Endothelial cell of umbilical vein (primary cell): ENCODE measurements at regions not wholly inside any gene's neighbourhood (a gene's known extent, or its start where the extent isn't known, plus 50 kb on each side); places are given as distances from the start of the nearest gene placed in this dataset.

Experiments
- EZH2 ChIP-seq: IDR thresholded peaks from 2 replicates; pipeline ENCODE4 v1.6.1; 2012; ENCODE audit warnings: borderline replicate concordance, low read depth, mild to moderate bottlenecking, moderate library complexity, low read length, inconsistent platforms; ENCODE audit not compliant: severe bottlenecking
- FOS ChIP-seq: IDR thresholded peaks from 2 replicates; pipeline ENCODE4 v1.6.1; 2011; ENCODE audit warnings: mild to moderate bottlenecking, low read length, moderate library complexity, borderline replicate concordance; ENCODE audit not compliant: insufficient read depth
- GATA2 ChIP-seq: IDR thresholded peaks from 2 replicates; pipeline ENCODE4 v1.7.0; 2011; ENCODE audit warnings: low read depth, mild to moderate bottlenecking, moderate library complexity, mixed read lengths, low read length; ENCODE audit not compliant: insufficient read length, insufficient read depth
- JUN ChIP-seq: IDR thresholded peaks from 2 replicates; pipeline ENCODE4 v1.6.1; 2011; ENCODE audit warnings: borderline replicate concordance, low read depth; ENCODE audit not compliant: insufficient read length, insufficient read depth
- POLR2A ChIP-seq: IDR thresholded peaks from 2 replicates; pipeline ENCODE4 v1.6.1; 2012; ENCODE audit warnings: low read depth, mild to moderate bottlenecking, control low read depth, low read length
- POLR2AphosphoS5 ChIP-seq: IDR thresholded peaks from 2 replicates; pipeline ENCODE4 v1.6.1; 2012; ENCODE audit warnings: low read depth, mild to moderate bottlenecking, control low read depth, low read length, moderate library complexity; ENCODE audit not compliant: insufficient read depth
- TF ChIP-seq, protein P1 (sequence below), 2 donors: IDR thresholded peaks; 1 replicate in 1 of 2; 2 replicates in 1 of 2; pipeline ENCODE4 v1.5.1; 2011; ENCODE audit warnings: low read length in 2 of 2, mild to moderate bottlenecking in 2 of 2, moderate library complexity in 2 of 2, control low read depth in 1 of 2, inconsistent platforms in 1 of 2, low read depth in 1 of 2; ENCODE audit not compliant: insufficient read depth in 1 of 2; ENCODE audit errors: extremely low read depth in 1 of 2
- TF ChIP-seq, protein P2 (sequence below): IDR thresholded peaks from 2 replicates; pipeline ENCODE4 v1.6.1; 2011; ENCODE audit not compliant: insufficient read depth, insufficient read length

DNA sequence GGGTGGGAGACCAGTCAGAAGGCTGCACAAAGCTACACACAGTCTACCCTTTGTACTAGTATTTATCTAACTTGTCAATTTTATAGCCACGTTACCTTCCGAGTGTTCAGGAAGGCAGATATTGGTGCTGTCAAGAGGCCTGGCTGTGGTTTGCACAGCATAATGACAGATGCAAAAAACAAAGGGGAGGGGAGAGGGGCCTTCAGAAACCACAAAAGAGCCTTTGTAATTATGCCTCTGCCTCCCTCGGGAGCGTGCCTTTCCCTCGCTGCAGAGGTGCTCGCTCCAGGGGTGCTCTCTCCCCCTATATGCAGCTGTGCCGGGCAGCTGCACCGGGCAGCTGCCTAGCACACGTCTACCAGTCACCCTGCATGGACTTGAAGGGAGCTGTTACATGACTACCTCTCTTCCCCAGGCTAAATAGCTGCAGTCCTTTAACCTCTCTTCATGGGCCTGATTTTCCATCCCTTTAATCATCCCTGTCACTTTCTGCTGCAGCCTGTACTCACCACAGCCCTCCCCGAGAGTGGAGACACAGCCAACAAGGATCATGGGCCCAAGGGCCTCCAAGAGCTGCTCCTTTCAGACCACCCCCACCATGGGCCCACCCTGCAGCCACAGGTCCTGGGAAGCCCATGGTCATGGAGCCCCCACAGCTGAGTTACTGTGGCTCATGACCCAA, 168.4 kb upstream of the PKDCC start:
- TF ChIP-seq POLR2A (no peak), EZH2 (no peak), GATA2 (no peak), POLR2AphosphoS5 (no peak), JUN (no peak), FOS (no peak)
- TF ChIP-seq, protein P1, sequence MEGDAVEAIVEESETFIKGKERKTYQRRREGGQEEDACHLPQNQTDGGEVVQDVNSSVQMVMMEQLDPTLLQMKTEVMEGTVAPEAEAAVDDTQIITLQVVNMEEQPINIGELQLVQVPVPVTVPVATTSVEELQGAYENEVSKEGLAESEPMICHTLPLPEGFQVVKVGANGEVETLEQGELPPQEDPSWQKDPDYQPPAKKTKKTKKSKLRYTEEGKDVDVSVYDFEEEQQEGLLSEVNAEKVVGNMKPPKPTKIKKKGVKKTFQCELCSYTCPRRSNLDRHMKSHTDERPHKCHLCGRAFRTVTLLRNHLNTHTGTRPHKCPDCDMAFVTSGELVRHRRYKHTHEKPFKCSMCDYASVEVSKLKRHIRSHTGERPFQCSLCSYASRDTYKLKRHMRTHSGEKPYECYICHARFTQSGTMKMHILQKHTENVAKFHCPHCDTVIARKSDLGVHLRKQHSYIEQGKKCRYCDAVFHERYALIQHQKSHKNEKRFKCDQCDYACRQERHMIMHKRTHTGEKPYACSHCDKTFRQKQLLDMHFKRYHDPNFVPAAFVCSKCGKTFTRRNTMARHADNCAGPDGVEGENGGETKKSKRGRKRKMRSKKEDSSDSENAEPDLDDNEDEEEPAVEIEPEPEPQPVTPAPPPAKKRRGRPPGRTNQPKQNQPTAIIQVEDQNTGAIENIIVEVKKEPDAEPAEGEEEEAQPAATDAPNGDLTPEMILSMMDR (IDR thresholded peaks at IDR 0.05; ENCODE audit: extremely low read depth in 1 of 2, insufficient read depth in 1 of 2, low read depth in 1 of 2, low read length in 2 of 2): no peak
- TF ChIP-seq, protein P2, sequence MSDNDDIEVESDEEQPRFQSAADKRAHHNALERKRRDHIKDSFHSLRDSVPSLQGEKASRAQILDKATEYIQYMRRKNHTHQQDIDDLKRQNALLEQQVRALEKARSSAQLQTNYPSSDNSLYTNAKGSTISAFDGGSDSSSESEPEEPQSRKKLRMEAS: no peak
